ENCODE measurements at regions not wholly inside any gene's neighbourhood (a gene's known extent, or its start where the extent isn't known, plus 50 kb on each side); places are given as distances from the start of the nearest gene placed in this dataset. TPM values are rescaled to one million over a fixed set of nuclear protein-coding genes. Genes with fewer than 3 reads are reported as not detected.

- BruUV-seq (replicated peaks): no TSS peak
- Mint-ChIP-seq H3K36me3 (ENCODE audit: insufficient read depth, unreplicated experiment) (no peaks in the 10 kb centered on the region), H3K4me1 (ENCODE audit: low read depth, unreplicated experiment) (peaks cover 26% of the 10 kb centered on the region), H3K9me3 (ENCODE audit: unreplicated experiment) (no peaks in the 10 kb centered on the region), H3K27me3 (ENCODE audit: insufficient read depth, unreplicated experiment) (no peaks in the 10 kb centered on the region), H3K27ac (ENCODE audit: unreplicated experiment) (no peak overlapping the region), H3K4me3 (ENCODE audit: unreplicated experiment) (no peak overlapping the region)
- POLR2A ChIA-PET: no interaction called here
- intact Hi-C loops (cut with micrococcal nuclease; ENCODE audit: unreplicated experiment): no loop called here
- Histone ChIP-seq H3K9me3 (no peaks in the 10 kb centered on the region), H3K27me3 (replicated peaks; ENCODE audit: control insufficient read depth, insufficient read depth, low read length) (no peaks in the 10 kb centered on the region), H3K36me3 (ENCODE audit: control insufficient read depth, insufficient read depth, low read length) (no peaks in the 10 kb centered on the region), H3K4me3 (ENCODE audit: low read depth, low read length) (no peak overlapping the region), H3K4me1 (peaks cover 34% of the 10 kb centered on the region)
- DNase-seq: no peak
- CTCF ChIA-PET: interaction anchor here (0.6 kb wide), 1 partner anchor 8 kb away, joined by 3 read pairs; no protein-coding TSS in a partner anchor
- TF ChIP-seq CTCF (IDR thresholded peaks at IDR 0.05; ENCODE audit: insufficient read depth in 1 of 2, low read depth in 1 of 2, low read length in 1 of 2, severe bottlenecking in 1 of 2, unreplicated experiment in 1 of 2): no peak
Measured at GRCh38 chr10:3835770-3836169, 50.8 kb upstream of the KLF6 start.

- intact Hi-C loops (cut with micrococcal nuclease; ENCODE audit: unreplicated experiment): no loop called here
- peaks cover 42% of the 10 kb centered on the region for H3K4me1 ChIP-seq
- Mint-ChIP-seq H3K9me3 (ENCODE audit: unreplicated experiment) (no peaks in the 10 kb centered on the region), H3K27ac (ENCODE audit: unreplicated experiment) (no peak overlapping the region), H3K36me3 (ENCODE audit: insufficient read depth, unreplicated experiment) (no peaks in the 10 kb centered on the region), H3K4me1 (ENCODE audit: low read depth, unreplicated experiment) (peaks cover 30% of the 10 kb centered on the region), H3K4me3 (ENCODE audit: unreplicated experiment) (no peak overlapping the region), H3K27me3 (ENCODE audit: insufficient read depth, unreplicated experiment) (no peaks in the 10 kb centered on the region)
- no peak for DNase-seq
- no peaks in the 10 kb centered on the region for H3K27me3 ChIP-seq (replicated peaks; ENCODE audit: control insufficient read depth, insufficient read depth, low read length)
- CTCF ChIA-PET: no interaction called here
- POLR2A ChIA-PET: no interaction called here
- no peak for TF ChIP-seq CTCF (IDR thresholded peaks at IDR 0.05; ENCODE audit: insufficient read depth in 1 of 2, low read depth in 1 of 2, low read length in 1 of 2, severe bottlenecking in 1 of 2, unreplicated experiment in 1 of 2)
- no peak overlapping the region for H3K4me3 ChIP-seq (ENCODE audit: low read depth, low read length)
- H3K9me3 ChIP-seq: no peaks in the 10 kb centered on the region
- no peaks in the 10 kb centered on the region for H3K36me3 ChIP-seq (ENCODE audit: control insufficient read depth, insufficient read depth, low read length)
- BruUV-seq (replicated peaks): no TSS peak
Measured at GRCh38 chr10:3834947-3835346, 49.9 kb upstream of the KLF6 start.

Small RNA genes lying in the stretch of these regions (microRNA-seq; reads per million reads assigned to microRNA genes)
- gene MIR6078: not detected
